Ishikawa (cell line): ENCODE measurements at regions not wholly inside any gene's neighbourhood (a gene's known extent, or its start where the extent isn't known, plus 50 kb on each side); places are given as distances from the start of the nearest gene placed in this dataset.

ENCODE experiments used
- CEBPB ChIP-seq: IDR thresholded peaks from 2 replicates; pipeline ENCODE4 v1.6.1; 2012
- CREB1 ChIP-seq: IDR thresholded peaks from 2 replicates; pipeline ENCODE4 v1.6.1; 2012; ENCODE audit warnings: low read depth
- EGR1 ChIP-seq: IDR thresholded peaks from 2 replicates; pipeline ENCODE4 v1.6.1; 2012
- EP300 ChIP-seq: IDR thresholded peaks from 2 replicates; pipeline ENCODE4 v1.6.1; 2012; ENCODE audit warnings: borderline replicate concordance
- MAX ChIP-seq: IDR thresholded peaks from 2 replicates; pipeline ENCODE4 v1.6.1; 2012
- TAF1 ChIP-seq: IDR thresholded peaks from 2 replicates; pipeline ENCODE4 v1.6.1; 2012; ENCODE audit warnings: low read depth, mild to moderate bottlenecking
- TEAD4 ChIP-seq: IDR thresholded peaks from 2 replicates; pipeline ENCODE4 v1.6.1; 2012
- YY1 ChIP-seq: IDR thresholded peaks from 2 replicates; pipeline ENCODE4 v1.6.1; 2012; ENCODE audit warnings: low read depth

GRCh38 chr2:225100856-225101294 is 58.6 kb upstream of the DOCK10 start:
- no peak for TF ChIP-seq EGR1
- TF ChIP-seq MAX, result no peak
- no peak for TF ChIP-seq EP300
- no peak for TF ChIP-seq TAF1
- no peak for TF ChIP-seq CREB1
- no peak for TF ChIP-seq TEAD4
- TF ChIP-seq CEBPB, result no peak
- TF ChIP-seq YY1, result no peak
